Medulla oblongata (tissue), 1 donor: ENCODE measurements at regions not wholly inside any gene's neighbourhood (a gene's known extent, or its start where the extent isn't known, plus 50 kb on each side); places are given as distances from the start of the nearest gene placed in this dataset.
A peak's percentile ranks its signal among the peaks of the same experiment; 100 is the strongest.

Experiments
- DNase-seq: peaks from one replicate; pipeline ENCODE4 v3.0.0-alpha.2; 2015; ENCODE audit errors: extremely low spot score

- peak; percentile 78 for DNase-seq
Observed at GRCh38 chr3:117074826-117075225, 365.2 kb downstream of the TUSC7 start.

DNA sequence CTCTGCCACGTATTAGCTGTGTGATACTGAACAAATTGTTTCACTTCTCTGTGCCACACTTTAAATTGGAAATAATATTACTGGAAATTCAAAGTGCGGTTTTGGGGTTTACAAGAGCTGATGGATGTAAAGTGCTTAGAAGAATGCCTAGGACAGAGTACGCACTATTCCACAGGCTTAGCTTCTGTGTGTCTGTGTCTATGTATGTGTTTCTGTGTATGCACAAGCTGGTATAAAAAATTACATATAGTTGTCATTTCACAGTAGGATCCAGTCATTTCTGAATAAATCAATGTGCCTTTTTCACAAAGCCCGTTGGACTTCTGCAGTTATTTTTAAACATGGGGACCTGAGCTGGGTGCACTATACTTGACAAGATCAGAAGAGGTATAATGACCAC lies 370.4 kb downstream of the TUSC7 start:
- DNase-seq, result no peak

DNA sequence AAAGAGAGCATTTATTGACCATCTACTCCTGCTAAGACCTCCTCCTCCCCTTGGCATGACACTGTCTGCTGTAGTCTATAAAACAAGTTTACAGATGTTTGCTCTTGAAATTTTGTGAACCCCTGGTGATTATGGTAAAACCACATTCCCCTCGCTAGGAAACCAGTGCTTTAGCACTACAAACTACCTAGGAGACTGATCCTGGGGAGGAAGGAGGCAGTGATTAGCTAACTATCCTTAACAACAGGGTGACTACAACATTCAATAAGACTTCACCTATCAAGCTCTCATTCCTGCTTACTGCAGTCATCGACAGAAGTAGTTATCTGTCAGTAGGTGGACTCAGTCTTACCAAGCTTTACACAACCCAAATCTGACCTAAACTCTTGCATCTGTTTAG lies 371.3 kb downstream of the TUSC7 start:
- DNase-seq, result no peak

GRCh38 chr3:117084277-117084676 lies 374.7 kb downstream of the TUSC7 start:
- no peak for DNase-seq

DNA sequence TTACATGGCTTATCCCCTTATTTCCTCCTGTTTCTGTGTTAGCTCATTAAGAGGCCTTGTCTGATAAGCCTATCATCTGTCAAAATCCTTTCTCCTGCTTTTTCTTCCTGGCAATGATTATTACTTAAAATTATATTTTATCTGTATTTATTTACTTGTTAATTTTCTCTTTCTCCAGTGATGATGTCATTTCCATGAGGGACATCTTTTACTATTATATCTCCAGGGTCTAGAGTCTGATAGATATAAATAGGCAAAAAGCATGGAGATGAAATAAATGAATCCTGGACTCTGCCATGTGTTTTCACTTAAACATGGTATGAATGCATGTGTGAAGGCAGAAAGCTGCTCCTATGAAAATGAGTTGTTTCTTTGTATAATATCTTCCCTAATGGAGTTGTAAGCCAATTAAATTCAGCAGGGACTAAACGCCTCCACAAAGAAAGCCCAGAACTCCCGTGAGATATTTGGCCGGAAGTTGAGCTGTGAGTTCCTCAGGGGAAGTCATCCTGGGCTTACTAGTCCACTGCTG lies 375.2 kb downstream of the TUSC7 start:
- DNase-seq, result no peak

GRCh38 chr3:117091676-117092075 lies 382.1 kb downstream of the TUSC7 start:
- no peak for DNase-seq

DNA sequence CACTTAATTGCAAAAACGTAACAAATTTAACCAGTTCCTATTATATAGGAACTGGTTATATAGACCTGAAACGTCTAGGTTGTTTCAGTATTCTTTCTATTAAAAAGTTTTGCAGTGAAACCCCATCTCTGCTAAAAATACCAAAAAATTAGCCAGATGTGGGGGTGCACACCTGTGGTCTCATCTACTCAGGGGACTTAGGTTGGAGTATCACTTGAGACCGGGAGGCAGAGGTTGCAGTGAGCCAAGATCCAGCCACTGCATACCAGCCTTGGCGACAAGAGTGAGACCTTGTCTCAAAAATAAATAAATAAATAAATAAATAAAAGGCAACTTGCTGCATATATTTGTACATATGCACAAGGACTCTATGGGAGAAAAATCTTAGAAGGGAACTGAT lies 387.0 kb downstream of the TUSC7 start:
- DNase-seq, result no peak

DNA sequence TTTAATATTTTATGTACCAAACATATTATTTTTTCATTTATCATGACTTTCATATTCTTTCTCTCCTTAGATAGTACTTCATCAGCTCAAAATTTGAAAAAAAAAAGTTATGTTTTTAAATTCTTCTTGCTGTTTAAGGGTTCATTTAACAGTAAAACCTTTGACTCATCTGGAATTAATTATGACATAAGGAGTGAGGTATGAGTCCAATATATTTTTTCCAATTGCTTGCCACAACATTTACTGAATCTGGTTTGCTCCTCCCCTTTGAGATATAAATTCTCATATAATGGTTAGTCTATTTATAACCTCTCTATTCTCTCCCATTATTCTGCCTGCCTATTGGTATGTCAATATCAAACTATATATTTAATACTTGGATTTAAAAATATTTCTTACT lies 387.8 kb downstream of the TUSC7 start:
- DNase-seq, result no peak

- DNase-seq, result no peak
Observed at GRCh38 chr3:117101697-117102096, 392.1 kb downstream of the TUSC7 start.

DNA sequence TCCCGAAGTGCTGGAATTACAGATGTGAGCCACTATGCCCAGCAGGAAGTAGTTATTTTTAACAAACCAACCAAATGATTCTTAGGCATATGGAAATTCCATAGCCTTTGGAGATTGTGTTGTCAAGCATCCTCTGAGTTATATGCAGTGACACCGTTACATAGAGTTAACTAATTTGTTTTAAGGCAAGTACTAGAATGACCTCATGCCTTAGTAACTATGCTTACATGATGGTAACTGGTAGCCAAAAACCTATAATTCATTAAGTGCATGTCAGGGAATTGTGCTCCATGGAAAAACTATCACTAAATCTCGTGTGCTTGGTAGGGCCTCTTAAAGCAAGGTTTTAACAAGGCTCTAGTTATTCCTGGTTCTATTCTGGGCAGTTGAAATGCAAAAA lies 392.8 kb downstream of the TUSC7 start:
- DNase-seq, result no peak

DNA sequence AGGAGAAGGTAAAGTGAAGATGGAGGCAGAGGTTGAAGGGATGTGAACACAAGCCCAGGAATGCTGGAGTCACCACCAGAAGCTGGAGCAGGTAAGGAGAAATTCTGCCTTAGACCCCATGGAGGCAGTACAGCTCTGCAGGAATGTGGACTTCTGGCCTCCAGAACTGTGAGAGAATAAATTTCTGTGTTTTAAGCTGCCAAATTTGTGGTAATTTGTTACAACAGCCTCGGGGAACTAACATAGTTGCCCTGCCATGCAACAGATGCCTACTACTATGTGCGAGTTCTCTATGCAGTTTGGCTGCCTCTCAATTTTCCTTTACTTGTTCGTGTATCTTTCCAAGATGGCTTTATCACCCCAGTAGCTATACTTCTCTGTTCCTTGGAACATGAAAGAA lies 394.1 kb downstream of the TUSC7 start:
- no peak for DNase-seq

DNA sequence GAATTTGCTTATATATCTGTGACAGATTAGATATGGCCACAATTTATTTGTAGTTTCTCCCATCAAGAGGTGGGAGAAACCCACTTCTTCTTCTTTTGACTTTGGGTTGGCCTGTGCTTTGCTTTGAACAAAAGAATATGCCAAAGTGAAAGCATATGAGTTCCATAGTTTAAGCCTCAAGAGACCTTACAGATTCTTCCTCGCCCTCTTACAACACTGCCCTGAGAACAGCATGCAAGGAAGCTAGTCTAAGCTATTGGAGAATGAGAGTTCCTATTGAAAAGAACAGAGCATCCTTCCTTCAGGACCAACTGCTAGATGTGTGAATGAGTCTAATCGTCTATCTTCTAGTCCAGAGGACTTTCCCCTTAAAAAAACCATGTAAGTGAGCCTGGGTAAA lies 394.8 kb downstream of the TUSC7 start:
- no peak for DNase-seq

- DNase-seq, result no peak
Observed at GRCh38 chr3:117104792-117105191, 395.2 kb downstream of the TUSC7 start.

- no peak for DNase-seq
Observed at GRCh38 chr3:117105686-117106085, 396.1 kb downstream of the TUSC7 start.

- no peak for DNase-seq
Observed at GRCh38 chr3:117106396-117106795, 396.8 kb downstream of the TUSC7 start.

- no peak for DNase-seq
Observed at GRCh38 chr3:117107946-117108345, 398.4 kb downstream of the TUSC7 start.

DNA sequence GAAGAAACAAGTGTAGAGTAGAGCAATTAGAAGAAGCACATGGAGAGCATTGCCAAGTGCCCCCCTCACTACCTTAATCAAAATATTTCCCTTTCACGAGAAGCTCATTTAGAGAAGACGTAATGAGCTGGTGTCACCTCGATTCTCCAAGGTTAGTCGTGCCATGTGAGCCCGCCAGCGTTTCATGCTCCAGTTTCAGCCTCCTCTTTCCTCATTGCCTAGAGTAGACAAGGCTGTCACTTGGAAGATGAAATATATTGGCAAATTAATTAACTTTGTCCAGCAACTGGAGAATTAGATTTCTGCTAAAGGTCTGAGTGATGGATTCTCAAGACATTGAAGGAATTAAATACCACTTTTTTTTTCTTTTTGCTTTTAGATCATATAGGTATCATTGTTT lies 399.6 kb downstream of the TUSC7 start:
- DNase-seq, result no peak

DNA sequence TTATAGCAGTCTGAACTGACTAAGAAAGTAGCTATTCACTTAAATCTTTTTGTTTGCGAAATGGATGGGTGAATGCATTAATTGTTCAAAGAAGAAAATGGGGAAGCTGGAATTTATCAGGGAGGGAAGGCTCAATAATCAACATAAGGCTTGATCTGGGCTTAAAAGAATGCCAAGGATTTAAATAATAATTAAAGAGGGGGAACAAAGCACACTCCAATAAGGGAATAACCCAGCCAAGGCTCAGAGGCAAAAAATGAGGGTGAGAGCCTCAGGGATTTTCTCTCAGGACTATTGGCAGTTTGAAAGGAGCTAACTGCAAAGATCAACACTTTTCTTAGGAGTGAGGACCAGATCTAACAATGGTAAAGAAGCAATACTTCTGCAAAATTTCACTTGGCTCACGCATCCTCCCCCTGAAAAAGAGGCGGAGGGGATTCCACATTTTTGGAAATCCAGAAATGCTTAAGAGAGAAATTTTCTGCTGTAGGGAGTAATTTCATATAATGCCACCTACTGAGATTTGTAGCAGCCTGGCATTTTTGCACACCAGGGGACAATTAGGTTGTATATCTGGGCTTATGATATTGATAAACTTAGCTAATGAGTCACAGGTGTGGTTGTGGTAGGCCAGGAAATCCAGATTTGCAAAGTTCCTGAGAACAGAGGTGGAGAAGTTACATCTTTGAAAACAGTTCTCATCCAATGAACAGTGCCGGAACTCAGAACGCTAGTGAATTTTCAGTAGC lies 405.1 kb downstream of the TUSC7 start:
- no peak for DNase-seq

- no peak for DNase-seq
Observed at GRCh38 chr3:117117188-117117936, 407.8 kb downstream of the TUSC7 start.

DNA sequence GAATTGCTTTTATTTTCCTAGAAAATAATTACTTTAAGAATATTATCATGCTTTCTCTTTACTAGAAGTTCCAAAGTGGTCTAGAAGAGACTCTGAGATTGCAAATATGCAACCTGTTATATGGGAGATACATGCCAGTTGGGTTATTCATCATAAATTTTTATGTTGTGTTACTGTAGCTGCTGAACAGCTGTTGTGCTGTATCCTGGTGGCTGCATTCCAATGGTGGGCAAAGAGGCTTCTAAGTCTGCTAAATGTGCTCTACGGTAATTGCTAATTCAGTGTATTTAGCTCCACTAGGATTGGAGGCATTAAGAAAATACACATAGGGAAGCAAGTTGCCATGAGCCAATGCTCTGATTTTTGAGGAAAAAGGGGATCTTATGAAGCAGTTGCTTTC lies 409.0 kb downstream of the TUSC7 start:
- no peak for DNase-seq

GRCh38 chr3:117120014-117120413 lies 410.4 kb downstream of the TUSC7 start:
- DNase-seq, result no peak

- DNase-seq, result no peak
Observed at GRCh38 chr3:117122609-117123008, 413.0 kb downstream of the TUSC7 start.

GRCh38 chr3:117126460-117126859 lies 416.9 kb downstream of the TUSC7 start:
- DNase-seq, result no peak
